Bronchial epithelial cell (primary cell): ENCODE measurements at regions not wholly inside any gene's neighbourhood (a gene's known extent, or its start where the extent isn't known, plus 50 kb on each side); places are given as distances from the start of the nearest gene placed in this dataset.

Experiments used
- DNase-seq: peaks from one replicate; pipeline ENCODE4 v3.0.0-alpha.2; 2010; ENCODE audit warnings: low read depth
- FAIRE-seq: peaks from 2 replicates; lab custom pipeline; 2011; peaks lifted over from hg19 to GRCh38; lab: Jason Lieb, UNC
- H3K27me3 ChIP-seq: 2 replicates; pipeline ENCODE4 v1.5.1; 2011; ENCODE audit warnings: low read length; ENCODE audit not compliant: control insufficient read depth, insufficient read depth
- H3K36me3 ChIP-seq: 2 replicates; pipeline ENCODE4 v1.5.1; 2011; ENCODE audit warnings: low read length; ENCODE audit not compliant: control insufficient read depth, insufficient read depth
- H3K4me3 ChIP-seq: 2 replicates; pipeline ENCODE4 v1.5.1; 2011; ENCODE audit warnings: mild to moderate bottlenecking, low read depth, low read length, control low read depth
- CTCF ChIP-seq: IDR thresholded peaks from 2 replicates; pipeline ENCODE4 v1.5.1; 2011; ENCODE audit warnings: mild to moderate bottlenecking, moderate library complexity, low read length, control low read depth, inconsistent platforms; ENCODE audit not compliant: insufficient read depth, severe bottlenecking

GRCh38 chr12:128078301-128078971, 188.5 kb upstream of the TMEM132C start:
- Histone ChIP-seq H3K36me3 (no peaks in the 10 kb centered on the region), H3K4me3 (no peak overlapping the region), H3K27me3 (no peaks in the 10 kb centered on the region)
- FAIRE-seq (no peak), DNase-seq (no peak)
- TF ChIP-seq CTCF, result no peak

- FAIRE-seq (no peak), DNase-seq (no peak)
- Histone ChIP-seq H3K27me3 (no peaks in the 10 kb centered on the region), H3K36me3 (no peaks in the 10 kb centered on the region), H3K4me3 (no peak overlapping the region)
- TF ChIP-seq CTCF, result no peak
Measured at GRCh38 chr12:128079446-128079845, 187.5 kb upstream of the TMEM132C start.

GRCh38 chr12:128083132-128083729, 183.7 kb upstream of the TMEM132C start:
- FAIRE-seq (no peak), DNase-seq (no peak)
- Histone ChIP-seq H3K36me3 (no peaks in the 10 kb centered on the region), H3K27me3 (no peaks in the 10 kb centered on the region), H3K4me3 (no peak overlapping the region)
- no peak for TF ChIP-seq CTCF

DNA sequence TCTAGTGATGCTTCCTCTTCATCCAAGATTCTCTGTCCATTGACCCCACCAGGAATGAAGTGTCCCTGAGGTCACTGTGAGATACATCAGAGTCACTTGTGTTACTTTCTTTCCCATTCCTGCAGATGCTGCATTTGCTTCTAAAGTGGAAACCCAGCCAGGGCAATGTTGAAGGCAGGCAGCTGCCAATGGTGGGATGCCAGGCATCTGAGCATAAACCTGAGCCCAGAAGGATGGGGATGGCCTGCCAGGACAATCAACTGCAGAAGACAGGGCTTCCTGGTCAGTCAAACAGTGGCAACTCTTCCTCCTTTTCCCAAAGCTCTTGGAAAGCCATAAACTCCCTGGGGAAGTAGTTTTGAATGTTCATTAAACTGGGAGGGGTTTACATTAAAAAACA, 178.0 kb upstream of the TMEM132C start:
- H3K36me3 ChIP-seq, result no peaks in the 10 kb centered on the region
- no peak overlapping the region for H3K4me3 ChIP-seq
- no peak for TF ChIP-seq CTCF
- no peaks in the 10 kb centered on the region for H3K27me3 ChIP-seq
- FAIRE-seq (no peak), DNase-seq (no peak)

DNA sequence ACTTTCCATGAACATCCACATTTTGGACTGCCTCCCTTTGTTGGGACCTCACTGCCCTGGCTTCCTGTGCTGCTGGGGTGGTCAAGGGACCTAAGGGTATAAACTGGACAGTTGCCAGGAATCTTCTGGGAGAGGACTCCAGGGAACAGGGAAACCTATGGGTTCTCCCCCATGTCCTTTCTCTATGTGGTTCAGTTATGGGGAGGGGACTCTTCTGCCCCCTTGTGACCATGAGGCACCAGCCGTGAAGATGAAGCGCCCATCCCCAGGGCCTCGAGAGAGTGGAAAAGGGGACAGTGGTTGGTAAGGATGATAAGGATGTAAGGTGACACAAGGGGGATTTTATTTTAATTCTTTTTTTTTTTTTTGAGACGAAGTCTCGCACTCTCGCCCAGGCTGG, 177.0 kb upstream of the TMEM132C start:
- DNase-seq (no peak), FAIRE-seq (no peak)
- no peak for TF ChIP-seq CTCF
- Histone ChIP-seq H3K4me3 (no peak overlapping the region), H3K27me3 (no peaks in the 10 kb centered on the region), H3K36me3 (no peaks in the 10 kb centered on the region)

DNA sequence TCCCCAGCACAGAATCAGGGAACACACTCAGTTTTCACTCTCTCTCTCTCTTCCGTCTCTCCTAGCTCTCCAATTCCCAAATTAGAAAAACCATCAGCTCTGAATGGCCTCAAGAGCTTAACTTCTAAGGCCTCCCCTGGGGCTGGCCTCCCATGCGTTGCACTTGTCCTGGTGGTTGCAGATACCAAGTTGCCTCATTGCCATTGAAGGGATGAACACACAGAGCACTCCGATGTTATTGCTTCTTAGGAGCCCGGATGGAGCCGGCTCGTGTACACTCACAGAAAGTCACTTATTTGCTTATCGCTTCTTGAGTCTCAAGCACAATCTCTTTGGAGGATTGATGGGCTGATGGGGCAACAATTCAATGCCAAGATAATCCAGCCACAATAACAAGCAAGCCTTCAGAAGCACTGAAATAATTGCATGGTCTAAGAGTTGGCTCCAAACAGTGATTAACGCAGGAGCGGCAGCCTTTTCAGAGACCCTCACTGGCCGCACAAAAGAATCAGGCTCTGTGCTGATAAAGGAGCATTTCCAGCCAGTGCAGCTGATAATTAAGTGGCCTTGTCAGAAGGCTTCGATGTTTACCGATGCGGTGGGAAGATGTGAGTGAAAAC, 175.8 kb upstream of the TMEM132C start:
- TF ChIP-seq CTCF, result no peak
- FAIRE-seq (no peak), DNase-seq (no peak)
- Histone ChIP-seq H3K4me3 (no peak overlapping the region), H3K27me3 (no peaks in the 10 kb centered on the region), H3K36me3 (no peaks in the 10 kb centered on the region)
